Glomerular visceral epithelial cell (primary cell): ENCODE measurements at regions not wholly inside any gene's neighbourhood (a gene's known extent, or its start where the extent isn't known, plus 50 kb on each side); places are given as distances from the start of the nearest gene placed in this dataset.
"Not testable (repeated sequence)": the region's sequence is repeated elsewhere in the genome, so short reads cannot be mapped to it uniquely, and the experiment has no call there.

Experiments used
- DNase-seq: peaks from one replicate; pipeline ENCODE4 v3.0.0-alpha.2; 2016; ENCODE audit errors: extremely low spot score

GRCh38 chr13:31607531-31607930 is 131.8 kb upstream of the RXFP2 start:
- not testable (repeated sequence) for DNase-seq

DNA sequence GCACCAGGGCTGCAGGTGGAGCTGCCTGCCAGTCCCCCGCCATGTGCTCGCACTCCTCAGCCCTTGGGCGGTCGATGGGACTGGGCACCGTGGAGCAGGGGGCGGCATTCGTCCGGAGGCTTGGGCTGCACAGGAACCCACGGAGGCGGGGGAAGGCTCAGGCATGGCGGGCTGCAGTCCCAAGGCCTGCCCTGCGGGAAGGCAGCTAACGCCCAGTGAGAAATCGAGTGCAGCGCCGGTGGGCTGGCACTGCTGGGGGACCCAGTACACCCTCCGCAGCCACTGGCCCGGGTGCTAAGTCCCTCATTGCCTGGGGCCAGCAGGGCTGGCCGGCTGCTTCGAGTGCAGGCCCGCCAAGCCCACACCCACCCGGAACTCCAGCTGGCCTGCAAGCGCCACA is 130.5 kb upstream of the RXFP2 start:
- DNase-seq, result not testable (repeated sequence)

GRCh38 chr13:31610270-31610998 is 128.9 kb upstream of the RXFP2 start:
- no peak for DNase-seq

DNA sequence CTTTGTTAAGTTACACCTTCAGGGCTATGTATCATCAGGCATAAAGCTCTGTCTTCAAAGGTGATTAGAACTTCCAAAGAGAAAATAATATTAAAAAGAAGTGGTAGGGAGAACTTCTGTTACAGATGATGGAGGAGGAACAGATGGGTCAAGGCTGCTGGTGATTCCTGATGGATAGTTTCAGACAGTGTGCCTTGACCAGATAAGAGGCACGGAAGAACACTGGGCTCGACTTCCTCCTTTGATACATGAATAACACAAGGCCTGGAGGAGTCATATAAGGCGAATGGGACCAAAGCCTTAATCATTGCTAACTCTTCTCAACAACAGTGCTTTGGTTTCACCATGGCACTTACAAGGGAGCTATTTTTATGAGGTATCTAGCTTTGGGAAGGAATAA is 128.1 kb upstream of the RXFP2 start:
- DNase-seq, result no peak

DNA sequence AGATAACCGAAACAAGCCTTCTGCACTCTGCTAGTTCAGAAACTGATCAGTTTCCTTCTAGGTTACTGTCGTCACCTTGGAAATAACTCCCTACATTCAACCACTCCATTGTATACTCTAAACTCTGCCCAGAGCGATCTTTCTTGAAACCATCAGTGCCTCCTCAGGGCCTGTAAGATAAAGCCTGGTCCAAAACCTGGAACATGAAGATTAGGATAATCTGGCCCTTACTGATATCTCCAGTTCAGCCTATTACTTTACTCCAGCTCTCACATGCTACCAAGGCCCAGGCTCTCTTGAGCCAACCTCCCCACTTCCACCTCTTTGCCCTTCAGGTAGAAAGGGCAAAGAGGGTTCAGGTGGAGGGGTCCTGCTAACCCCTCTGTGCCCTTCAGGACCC is 125.3 kb upstream of the RXFP2 start:
- DNase-seq, result no peak

GRCh38 chr13:31614704-31615103 is 124.6 kb upstream of the RXFP2 start:
- no peak for DNase-seq

GRCh38 chr13:31625115-31625514 is 114.2 kb upstream of the RXFP2 start:
- no peak for DNase-seq

GRCh38 chr13:31627097-31627845 is 112.1 kb upstream of the RXFP2 start:
- DNase-seq, result no peak

GRCh38 chr13:31629085-31629780 is 110.1 kb upstream of the RXFP2 start:
- no peak for DNase-seq

DNA sequence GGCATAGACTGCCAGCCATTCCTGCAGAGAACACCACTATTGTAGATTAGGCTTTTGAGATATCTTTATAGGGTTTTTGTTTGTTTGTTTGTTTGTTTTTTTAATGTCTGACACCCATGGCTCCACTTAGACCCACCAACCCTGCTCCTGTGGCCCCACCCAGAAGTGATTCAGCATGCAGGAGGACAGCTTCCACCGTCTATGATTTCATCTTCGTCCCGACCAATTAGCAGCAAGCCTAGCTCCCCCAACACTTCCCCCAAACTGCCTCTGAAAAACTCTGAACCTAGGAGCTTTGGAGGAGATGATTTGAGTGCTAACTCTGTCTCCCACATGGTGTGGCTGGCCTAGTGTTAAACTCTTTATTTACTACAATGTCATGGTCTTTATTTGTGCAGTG is 108.3 kb upstream of the RXFP2 start:
- DNase-seq, result no peak

GRCh38 chr13:31631746-31632145 is 107.6 kb upstream of the RXFP2 start:
- no peak for DNase-seq

DNA sequence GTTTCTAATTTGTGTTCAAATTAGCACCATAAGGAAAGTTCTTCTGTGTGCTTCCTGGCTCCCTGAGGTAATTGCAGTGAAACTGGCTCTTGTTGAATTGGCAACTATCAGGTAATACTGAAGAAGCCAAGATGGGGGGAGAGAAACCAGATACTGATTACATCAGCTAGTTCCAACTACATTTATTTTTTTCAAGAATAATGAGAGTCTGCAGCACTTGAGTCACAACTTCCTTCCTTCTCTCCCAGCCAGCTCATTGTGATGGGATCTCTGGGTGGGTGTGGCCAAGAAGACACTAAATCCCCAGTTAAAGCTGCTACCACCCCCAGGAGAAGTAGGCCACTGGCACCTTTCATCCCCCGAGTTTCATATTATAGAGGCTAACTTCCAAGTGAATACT is 100.7 kb upstream of the RXFP2 start:
- no peak for DNase-seq

DNA sequence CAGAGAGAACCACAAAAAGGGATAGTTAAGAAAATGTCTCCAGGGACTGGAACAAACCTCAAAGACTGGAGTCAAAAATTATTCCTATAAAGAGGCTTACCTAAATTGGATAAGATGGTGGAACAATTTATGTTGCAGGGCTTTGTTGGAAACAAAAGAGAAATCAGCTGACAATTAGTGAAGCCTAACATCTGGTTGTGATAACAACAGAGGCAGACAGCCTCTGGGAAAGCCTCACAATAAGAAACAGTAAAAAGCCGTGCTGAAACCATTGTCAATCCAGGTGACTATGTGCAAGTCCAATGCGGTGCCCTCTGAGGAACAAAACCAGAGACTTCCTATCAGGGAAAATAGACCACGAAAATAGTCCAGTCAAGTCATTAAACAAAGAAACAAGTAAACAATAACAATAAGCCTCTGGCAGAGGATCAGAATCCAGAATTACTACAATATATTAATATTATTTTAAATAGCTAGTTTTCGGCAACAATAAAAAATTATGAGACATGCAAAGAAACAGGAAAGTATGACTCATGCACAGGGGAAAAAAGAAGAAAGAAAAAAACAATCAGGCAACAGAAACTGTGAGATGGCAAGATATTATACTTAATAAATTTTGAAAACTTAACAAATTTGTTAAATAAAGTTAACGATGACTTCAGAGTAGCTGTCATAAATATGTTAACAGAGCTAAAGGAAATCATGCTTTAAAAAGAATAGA is 99.7 kb upstream of the RXFP2 start:
- DNase-seq, result no peak

GRCh38 chr13:31649766-31650165 is 89.6 kb upstream of the RXFP2 start:
- no peak for DNase-seq

DNA sequence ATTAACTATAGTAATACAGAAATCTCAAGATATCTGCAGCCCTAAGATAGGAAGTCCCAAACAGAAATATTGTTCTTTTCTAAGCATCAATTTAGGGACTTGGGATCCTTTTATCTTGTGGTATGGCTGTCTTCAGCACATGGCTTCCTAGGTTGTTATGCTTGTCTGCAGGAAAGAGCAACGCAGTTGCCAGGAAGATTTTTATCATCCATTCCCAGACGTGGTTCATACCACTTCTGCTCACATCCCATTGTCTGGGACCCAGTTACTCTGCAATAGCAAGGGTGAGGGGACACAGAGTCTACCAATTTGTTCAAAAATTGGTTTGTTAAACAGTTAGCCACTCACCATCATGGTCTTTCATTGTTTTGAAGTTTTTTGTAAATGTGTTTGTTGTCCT is 85.6 kb upstream of the RXFP2 start:
- no peak for DNase-seq

GRCh38 chr13:31663880-31664585 is 75.3 kb upstream of the RXFP2 start:
- no peak for DNase-seq

GRCh38 chr13:31670831-31671617 is 68.3 kb upstream of the RXFP2 start:
- DNase-seq, result no peak

DNA sequence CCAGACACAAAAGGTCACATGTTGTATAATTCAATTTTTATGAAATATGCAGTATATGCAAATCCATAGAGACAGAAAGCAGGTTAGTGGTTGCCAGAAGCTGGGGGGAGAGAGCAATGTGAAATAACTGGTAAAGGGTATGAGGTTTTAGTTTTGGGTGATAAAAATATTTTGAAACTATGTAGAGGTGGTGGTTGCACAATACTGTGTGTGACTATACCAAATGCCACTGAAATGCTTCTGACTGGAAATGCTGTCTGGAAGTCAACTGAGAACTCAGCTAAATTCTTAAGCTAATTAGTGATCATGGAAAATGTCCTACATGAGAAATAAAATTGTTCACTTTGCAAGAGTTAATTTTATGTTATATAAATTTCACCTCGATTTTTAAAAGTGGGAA is 65.3 kb upstream of the RXFP2 start:
- no peak for DNase-seq

GRCh38 chr13:31675440-31675953 is 63.8 kb upstream of the RXFP2 start:
- DNase-seq, result no peak

- no peak for DNase-seq
These were observed 58.2 kb upstream of the RXFP2 start for GRCh38 chr13:31681133-31681532.

GRCh38 chr13:31684466-31684865 is 54.9 kb upstream of the RXFP2 start:
- no peak for DNase-seq
